GM21515 (cell line): ENCODE measurements at regions not wholly inside any gene's neighbourhood (a gene's known extent, or its start where the extent isn't known, plus 50 kb on each side); places are given as distances from the start of the nearest gene placed in this dataset.

Source experiments
- ATAC-seq: cut with Tn5 transposase; IDR thresholded peaks from one replicate; pipeline ENCODE4 v1.9.1; 2021; ENCODE audit not compliant: unreplicated experiment

- no peak for ATAC-seq
Measured at GRCh38 chr18:45119876-45120275, 439.2 kb downstream of the SETBP1 start.

GRCh38 chr18:45121146-45121545 lies 440.5 kb downstream of the SETBP1 start:
- ATAC-seq = no peak

GRCh38 chr18:45122506-45122905 lies 441.8 kb downstream of the SETBP1 start:
- ATAC-seq = no peak

- no peak for ATAC-seq
Measured at GRCh38 chr18:45127405-45127804, 446.7 kb downstream of the SETBP1 start.

GRCh38 chr18:45133276-45133675 lies 452.6 kb downstream of the SETBP1 start:
- ATAC-seq = no peak

- ATAC-seq = peak; percentile 56
Measured at GRCh38 chr18:45136381-45137086, 455.8 kb downstream of the SETBP1 start.

- ATAC-seq = peak; percentile 25
Measured at GRCh38 chr18:45137087-45137419, 456.4 kb downstream of the SETBP1 start.

GRCh38 chr18:45139478-45139877 lies 458.8 kb downstream of the SETBP1 start:
- no peak for ATAC-seq

- ATAC-seq = no peak
Measured at GRCh38 chr18:45142868-45143267, 462.2 kb downstream of the SETBP1 start.

GRCh38 chr18:45149712-45150111 lies 465.6 kb upstream of the SLC14A2 start:
- no peak for ATAC-seq

- ATAC-seq = no peak
Measured at GRCh38 chr18:45151645-45152044, 463.6 kb upstream of the SLC14A2 start.

GRCh38 chr18:45155526-45155925 lies 459.8 kb upstream of the SLC14A2 start:
- ATAC-seq = no peak

GRCh38 chr18:45156946-45157345 lies 458.3 kb upstream of the SLC14A2 start:
- ATAC-seq = no peak

- no peak for ATAC-seq
Measured at GRCh38 chr18:45157576-45157975, 457.7 kb upstream of the SLC14A2 start.

GRCh38 chr18:45161850-45162249 lies 453.4 kb upstream of the SLC14A2 start:
- ATAC-seq = peak; percentile 90

- no peak for ATAC-seq
Measured at GRCh38 chr18:45163871-45164270, 451.4 kb upstream of the SLC14A2 start.

GRCh38 chr18:45164551-45164950 lies 450.7 kb upstream of the SLC14A2 start:
- ATAC-seq = no peak

- ATAC-seq = no peak
Measured at GRCh38 chr18:45165176-45165713, 450.0 kb upstream of the SLC14A2 start.

GRCh38 chr18:45165871-45166270 lies 449.4 kb upstream of the SLC14A2 start:
- ATAC-seq = no peak

- no peak for ATAC-seq
Measured at GRCh38 chr18:45166341-45166835, 448.9 kb upstream of the SLC14A2 start.

GRCh38 chr18:45166836-45167551 lies 448.3 kb upstream of the SLC14A2 start:
- ATAC-seq = no peak

- ATAC-seq = no peak
Measured at GRCh38 chr18:45167631-45168280, 447.5 kb upstream of the SLC14A2 start.
